Type B pancreatic cell (in vitro differentiated cells): ENCODE measurements at regions not wholly inside any gene's neighbourhood (a gene's known extent, or its start where the extent isn't known, plus 50 kb on each side); places are given as distances from the start of the nearest gene placed in this dataset.

ENCODE experiments used
- DNase-seq: peaks from one replicate; pipeline ENCODE4 v3.0.0; 2021; ENCODE audit warnings: mixed read lengths; ENCODE audit not compliant: unreplicated experiment; ENCODE audit errors: extremely low spot score
- H3K27ac Mint-ChIP-seq: 2 replicates; pipeline ENCODE4 v1.8.0; 2021; ENCODE audit warnings: mild to moderate bottlenecking, mixed read lengths
- H3K27me3 Mint-ChIP-seq: 2 replicates; pipeline ENCODE4 v1.8.0; 2021; ENCODE audit warnings: mixed read lengths
- H3K36me3 Mint-ChIP-seq: 2 replicates; pipeline ENCODE4 v1.8.0; 2021; ENCODE audit warnings: mixed read lengths
- H3K4me1 Mint-ChIP-seq: one replicate; pipeline ENCODE4 v1.8.0; 2021; ENCODE audit warnings: mixed read lengths; ENCODE audit not compliant: unreplicated experiment
- H3K4me3 Mint-ChIP-seq: 2 replicates; pipeline ENCODE4 v1.8.0; 2021; ENCODE audit warnings: mild to moderate bottlenecking, mixed read lengths
- H3K9me3 Mint-ChIP-seq: 2 replicates; pipeline ENCODE4 v1.8.0; 2021; ENCODE audit warnings: mixed read lengths
- TF ChIP-seq, protein P1 (sequence below): fragments of 200-600 bp; sonication (generic); conservative IDR thresholded peaks from 2 replicates; pipeline ENCODE4 v1.5.0; 2021; ENCODE audit warnings: antibody characterized with exemption, mild to moderate bottlenecking

DNA sequence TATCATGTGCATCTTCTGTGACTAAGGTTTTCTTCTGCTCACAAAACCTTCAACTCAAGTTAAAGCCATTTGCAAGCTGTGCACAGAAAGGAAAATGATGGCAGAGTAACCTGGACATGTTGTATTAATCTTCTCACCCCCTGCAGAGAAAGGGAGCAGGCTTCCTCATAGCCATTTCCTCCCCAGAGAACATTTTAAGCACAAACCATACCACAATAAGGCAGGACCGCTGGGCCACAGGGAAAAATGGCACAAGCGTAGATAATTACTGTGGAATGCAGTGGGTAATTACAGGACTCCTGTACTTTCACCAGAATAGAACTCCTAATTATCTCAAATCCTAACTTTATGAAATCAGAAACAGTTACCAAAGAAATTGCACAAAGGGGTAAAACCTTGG is 215.7 kb downstream of the KIF21A start:
- TF ChIP-seq, protein P1, sequence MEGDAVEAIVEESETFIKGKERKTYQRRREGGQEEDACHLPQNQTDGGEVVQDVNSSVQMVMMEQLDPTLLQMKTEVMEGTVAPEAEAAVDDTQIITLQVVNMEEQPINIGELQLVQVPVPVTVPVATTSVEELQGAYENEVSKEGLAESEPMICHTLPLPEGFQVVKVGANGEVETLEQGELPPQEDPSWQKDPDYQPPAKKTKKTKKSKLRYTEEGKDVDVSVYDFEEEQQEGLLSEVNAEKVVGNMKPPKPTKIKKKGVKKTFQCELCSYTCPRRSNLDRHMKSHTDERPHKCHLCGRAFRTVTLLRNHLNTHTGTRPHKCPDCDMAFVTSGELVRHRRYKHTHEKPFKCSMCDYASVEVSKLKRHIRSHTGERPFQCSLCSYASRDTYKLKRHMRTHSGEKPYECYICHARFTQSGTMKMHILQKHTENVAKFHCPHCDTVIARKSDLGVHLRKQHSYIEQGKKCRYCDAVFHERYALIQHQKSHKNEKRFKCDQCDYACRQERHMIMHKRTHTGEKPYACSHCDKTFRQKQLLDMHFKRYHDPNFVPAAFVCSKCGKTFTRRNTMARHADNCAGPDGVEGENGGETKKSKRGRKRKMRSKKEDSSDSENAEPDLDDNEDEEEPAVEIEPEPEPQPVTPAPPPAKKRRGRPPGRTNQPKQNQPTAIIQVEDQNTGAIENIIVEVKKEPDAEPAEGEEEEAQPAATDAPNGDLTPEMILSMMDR = no peak
- DNase-seq = no peak
- peaks cover 4% of the 10 kb centered on the region for H3K9me3 Mint-ChIP-seq
- H3K4me1 Mint-ChIP-seq = peaks cover 19% of the 10 kb centered on the region
- peaks cover 9% of the 10 kb centered on the region for H3K27me3 Mint-ChIP-seq
- no peak overlapping the region for H3K27ac Mint-ChIP-seq
- H3K4me3 Mint-ChIP-seq = no peak overlapping the region
- H3K36me3 Mint-ChIP-seq = no peaks in the 10 kb centered on the region

DNA sequence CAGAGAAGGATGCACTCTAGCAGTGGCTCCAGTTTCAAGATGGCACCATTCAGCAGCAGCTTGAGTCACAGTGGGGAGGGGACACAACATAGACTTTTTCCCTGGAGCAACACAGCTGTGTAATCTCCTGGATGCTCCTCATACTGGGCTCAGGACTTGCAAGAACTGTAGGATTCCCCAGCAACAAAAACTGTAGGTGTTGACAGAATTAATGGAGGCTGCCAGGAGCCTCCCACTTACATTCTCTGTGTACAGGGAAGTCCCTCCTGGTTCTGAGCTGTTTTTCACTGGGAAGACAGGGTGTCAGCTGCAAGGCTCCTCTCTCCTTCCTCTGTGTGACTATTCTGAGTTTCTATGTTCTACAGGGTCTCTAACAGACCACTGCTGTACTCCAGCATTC is 217.9 kb downstream of the KIF21A start:
- TF ChIP-seq, protein P1 = no peak
- Mint-ChIP-seq H3K27ac (no peak overlapping the region), H3K36me3 (no peaks in the 10 kb centered on the region), H3K4me3 (no peak overlapping the region), H3K27me3 (peaks cover 12% of the 10 kb centered on the region), H3K4me1 (peaks cover 19% of the 10 kb centered on the region), H3K9me3 (peaks cover 4% of the 10 kb centered on the region)
- no peak for DNase-seq

DNA sequence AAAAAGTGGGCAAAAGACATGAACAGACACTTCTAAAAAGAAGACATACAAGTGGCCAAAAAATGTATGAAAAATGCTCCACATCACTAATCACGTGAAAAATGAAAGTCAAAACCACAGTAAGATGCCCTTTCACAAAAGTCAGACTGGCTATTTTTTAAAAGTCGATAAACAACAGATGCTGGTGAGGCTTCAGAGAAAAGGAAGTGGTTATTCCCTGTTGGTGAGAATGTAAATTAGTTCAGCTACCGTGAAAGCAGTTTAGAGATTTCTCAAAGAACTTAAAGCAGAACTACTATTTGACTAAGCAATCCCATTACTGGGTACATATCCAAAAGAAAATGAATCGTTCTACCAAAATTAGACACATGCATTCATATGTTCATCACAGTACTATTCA is 237.0 kb downstream of the KIF21A start:
- no peak for DNase-seq
- TF ChIP-seq, protein P1 = no peak
- H3K9me3 Mint-ChIP-seq = no peaks in the 10 kb centered on the region
- H3K36me3 Mint-ChIP-seq = no peaks in the 10 kb centered on the region
- H3K27ac Mint-ChIP-seq = no peak overlapping the region
- no peaks in the 10 kb centered on the region for H3K4me1 Mint-ChIP-seq
- no peaks in the 10 kb centered on the region for H3K27me3 Mint-ChIP-seq
- no peak overlapping the region for H3K4me3 Mint-ChIP-seq

DNA sequence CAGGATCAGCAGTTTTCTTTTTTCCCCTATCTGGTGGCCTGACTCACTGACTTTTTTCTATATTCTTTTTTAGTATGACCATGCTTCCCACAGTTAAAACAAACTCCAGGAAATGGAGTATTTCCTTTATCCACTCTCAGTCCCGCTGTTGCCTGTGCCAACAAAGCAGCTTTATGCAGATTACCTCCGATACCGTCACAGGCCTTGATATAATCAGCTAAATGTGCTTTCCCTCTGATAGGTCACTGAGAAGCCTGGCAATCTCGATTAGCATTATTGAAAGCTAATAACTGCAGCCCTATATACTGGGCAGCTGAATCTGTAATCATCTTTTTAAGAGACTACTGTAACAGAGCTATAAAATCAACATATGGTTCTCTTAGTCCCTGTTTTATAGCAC is 243.6 kb downstream of the KIF21A start:
- no peaks in the 10 kb centered on the region for H3K4me1 Mint-ChIP-seq
- peak overlapping the region; percentile 3 for H3K27ac Mint-ChIP-seq
- H3K36me3 Mint-ChIP-seq = no peaks in the 10 kb centered on the region
- no peaks in the 10 kb centered on the region for H3K27me3 Mint-ChIP-seq
- DNase-seq = no peak
- H3K9me3 Mint-ChIP-seq = no peaks in the 10 kb centered on the region
- TF ChIP-seq, protein P1 = no peak
- H3K4me3 Mint-ChIP-seq = peak overlapping the region; percentile 18

DNA sequence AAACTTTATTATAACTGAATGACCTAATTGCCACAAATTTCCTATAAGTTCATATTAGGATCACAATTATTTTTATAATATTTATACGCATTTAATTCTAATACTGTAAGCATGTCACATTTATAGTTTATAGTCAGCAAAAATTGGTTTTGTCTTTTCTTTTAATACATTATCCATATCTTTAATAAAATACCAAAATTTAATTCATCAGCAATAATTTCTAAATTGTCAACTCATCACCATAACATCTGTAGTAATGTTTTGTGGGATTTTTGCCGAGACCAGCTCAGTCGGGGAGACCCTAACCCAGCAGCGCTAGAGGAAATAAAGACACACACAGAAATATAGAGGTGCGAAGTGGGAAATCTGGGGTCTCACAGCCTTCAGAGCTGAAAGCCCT is 254.2 kb downstream of the KIF21A start:
- DNase-seq = no peak
- Mint-ChIP-seq H3K27ac (no peak overlapping the region), H3K27me3 (no peaks in the 10 kb centered on the region), H3K9me3 (no peaks in the 10 kb centered on the region), H3K4me3 (no peak overlapping the region), H3K4me1 (no peaks in the 10 kb centered on the region), H3K36me3 (no peaks in the 10 kb centered on the region)
- TF ChIP-seq, protein P1 = no peak

DNA sequence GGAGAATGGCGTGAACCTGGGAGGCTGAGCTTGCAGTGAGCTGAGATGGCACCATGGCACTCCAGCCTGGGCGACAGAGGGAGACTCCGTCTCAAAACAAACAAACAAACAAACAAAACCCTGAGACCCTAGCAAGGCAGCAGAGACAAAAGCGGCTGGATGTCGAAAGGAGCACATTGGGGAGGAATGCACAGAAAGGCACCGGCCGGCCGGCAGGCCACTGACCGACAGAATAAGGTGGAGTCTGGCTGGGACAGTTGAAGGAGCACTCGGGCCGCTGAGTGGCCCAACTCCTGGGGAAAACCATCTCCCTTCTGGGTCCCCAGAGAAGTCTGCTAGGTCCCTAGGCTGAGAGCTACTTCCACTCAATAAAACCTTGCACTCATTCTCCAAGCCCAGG is 256.2 kb downstream of the KIF21A start:
- Mint-ChIP-seq H3K27me3 (no peaks in the 10 kb centered on the region), H3K36me3 (no peaks in the 10 kb centered on the region), H3K9me3 (no peaks in the 10 kb centered on the region), H3K4me3 (no peak overlapping the region), H3K27ac (no peak overlapping the region), H3K4me1 (no peaks in the 10 kb centered on the region)
- no peak for DNase-seq
- TF ChIP-seq, protein P1 = no peak
